ENCODE measurements at regions not wholly inside any gene's neighbourhood (a gene's known extent, or its start where the extent isn't known, plus 50 kb on each side); places are given as distances from the start of the nearest gene placed in this dataset.

DNA sequence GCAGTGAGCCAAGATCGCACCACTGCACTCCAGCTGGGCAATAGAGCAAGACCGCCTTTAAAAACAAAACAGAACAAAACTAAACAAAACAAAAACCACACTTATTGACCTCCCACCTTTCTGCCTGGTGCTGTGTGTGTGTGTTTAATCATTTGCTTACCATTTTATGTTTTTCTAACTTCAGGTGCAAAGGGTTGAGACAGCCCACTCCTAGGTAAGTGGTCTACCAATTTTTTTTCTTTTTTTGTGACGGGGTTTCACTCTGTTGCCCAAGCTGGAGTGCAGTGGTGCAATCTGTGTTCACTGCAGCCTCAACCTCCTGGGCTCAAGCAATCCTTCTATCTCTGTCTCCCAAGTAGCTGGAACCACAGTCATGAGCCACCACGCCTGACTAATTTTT, 65.8 kb downstream of the SALL1 start:
- no peak for DNase-seq (ENCODE audit: low read depth in 1 of 2, low spot score in 1 of 2)

DNA sequence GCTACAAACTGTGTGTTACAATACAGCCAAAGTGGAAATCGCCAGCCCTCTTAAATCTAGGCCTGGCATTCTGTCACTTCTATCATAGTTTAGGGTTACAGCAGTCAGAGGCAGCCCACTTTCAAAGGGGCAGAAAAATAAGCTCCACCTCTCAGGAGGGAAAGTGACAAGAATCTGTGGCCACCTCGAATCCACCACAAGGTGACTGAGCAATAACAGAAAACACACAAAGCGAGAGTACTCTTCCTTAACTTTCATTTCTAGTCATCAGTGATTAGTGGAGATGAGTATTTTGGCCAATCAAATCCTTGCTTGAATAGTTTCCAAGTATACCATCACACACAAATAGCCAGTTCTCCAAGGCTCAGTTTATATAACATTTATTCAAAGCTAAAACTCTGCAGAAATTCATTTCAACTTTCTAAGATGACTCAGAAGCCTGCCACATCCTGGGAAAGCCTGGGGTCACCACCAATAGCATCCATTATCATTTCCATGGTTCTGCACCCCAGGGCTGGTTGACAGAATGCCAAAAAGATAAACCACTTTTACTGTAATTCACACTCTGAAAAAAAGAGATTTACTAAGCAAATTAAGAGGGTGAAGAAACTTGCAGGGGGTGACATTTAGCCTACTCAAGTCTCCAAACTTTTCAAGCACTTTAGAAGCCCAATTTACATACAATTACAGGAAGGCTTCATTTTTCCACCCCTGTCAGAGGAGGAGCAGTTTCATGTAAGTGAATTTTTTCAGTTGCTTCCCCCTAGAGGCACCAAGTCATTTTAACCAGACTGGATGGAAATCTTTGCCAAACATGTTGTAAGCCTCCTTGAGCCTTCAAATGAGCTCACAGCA, 66.8 kb downstream of the SALL1 start:
- DNase-seq (ENCODE audit: low read depth in 1 of 2, low spot score in 1 of 2) = no peak

DNA sequence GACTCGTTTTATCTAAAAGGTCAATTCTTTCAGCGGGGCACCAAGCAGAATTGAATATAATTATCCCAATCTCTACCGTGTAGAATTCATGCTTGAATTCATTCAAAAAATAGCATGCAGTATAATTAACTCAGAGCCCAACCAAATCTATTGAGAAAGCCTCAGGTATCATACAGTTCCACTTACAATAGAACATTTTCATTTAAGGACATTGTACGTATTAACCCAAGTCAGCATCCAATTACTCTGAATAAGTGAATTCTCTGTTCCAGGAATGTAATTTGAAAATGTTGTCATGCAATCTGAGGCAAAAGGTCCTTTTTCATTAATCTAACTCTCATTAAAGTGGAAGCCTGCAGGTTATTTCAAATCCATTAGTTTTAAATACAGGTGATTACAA, 78.5 kb downstream of the SALL1 start:
- DNase-seq (ENCODE audit: low read depth in 1 of 2, low spot score in 1 of 2) = no peak

DNA sequence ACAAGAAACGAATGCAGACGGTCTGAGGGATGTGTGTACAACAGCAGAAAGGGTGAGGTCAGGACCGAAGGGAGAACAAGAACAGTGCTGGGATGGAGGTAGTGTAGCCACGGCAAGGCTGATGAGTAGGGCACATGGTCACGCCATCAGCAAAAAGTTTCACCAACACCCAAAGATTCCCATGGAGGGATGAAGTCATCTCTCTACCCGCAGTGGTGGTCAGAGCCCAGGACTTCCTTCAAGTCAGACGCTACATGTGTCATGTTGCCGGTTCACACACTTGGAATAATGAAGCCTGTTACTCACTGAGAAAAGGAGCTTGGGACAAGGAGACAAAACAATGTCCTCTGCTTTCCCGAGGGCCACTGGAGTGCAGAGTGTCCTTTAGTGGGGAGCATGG, 79.7 kb downstream of the SALL1 start:
- DNase-seq (ENCODE audit: low read depth in 1 of 2, low spot score in 1 of 2) = no peak

DNA sequence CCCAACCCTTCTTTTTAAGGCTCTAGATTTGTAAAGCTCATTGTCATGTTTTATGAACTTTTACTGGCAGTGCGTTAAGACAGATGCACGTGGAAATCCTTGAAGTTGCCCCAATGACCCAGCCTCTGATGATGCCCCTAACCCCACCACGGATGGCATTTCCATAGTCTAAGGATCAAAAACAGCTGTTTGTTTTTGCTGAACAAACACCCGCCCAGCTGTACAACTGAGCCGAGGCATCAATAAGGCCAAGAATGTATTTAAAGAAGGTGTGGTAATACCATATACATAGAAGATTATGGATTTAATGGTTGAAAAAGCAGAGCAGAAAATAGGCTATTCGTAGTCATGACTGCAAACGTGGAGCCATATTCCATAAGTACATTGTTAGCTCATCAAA, 83.7 kb downstream of the SALL1 start:
- DNase-seq (ENCODE audit: low read depth in 1 of 2, low spot score in 1 of 2) = no peak

DNA sequence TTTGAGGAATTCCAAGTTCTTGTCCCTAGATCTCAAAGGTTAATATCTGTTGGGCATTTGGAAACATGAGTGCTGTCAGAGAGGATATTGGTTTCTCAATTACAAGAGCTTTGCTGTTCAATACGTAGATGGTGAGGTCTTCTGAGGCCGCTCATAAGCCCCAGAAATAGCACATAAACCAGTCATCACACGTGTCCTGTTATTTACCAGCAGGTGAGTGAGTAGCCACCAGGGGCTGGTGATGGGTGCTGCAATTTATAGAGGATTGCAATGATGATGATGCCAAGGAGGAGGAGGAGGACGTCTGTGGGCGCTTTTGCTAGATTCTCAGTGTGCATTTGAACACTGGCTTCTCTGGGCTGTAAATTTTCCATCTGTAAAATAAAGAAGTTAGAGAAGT, 89.0 kb downstream of the SALL1 start:
- no peak for DNase-seq (ENCODE audit: low read depth in 1 of 2, low spot score in 1 of 2)

DNA sequence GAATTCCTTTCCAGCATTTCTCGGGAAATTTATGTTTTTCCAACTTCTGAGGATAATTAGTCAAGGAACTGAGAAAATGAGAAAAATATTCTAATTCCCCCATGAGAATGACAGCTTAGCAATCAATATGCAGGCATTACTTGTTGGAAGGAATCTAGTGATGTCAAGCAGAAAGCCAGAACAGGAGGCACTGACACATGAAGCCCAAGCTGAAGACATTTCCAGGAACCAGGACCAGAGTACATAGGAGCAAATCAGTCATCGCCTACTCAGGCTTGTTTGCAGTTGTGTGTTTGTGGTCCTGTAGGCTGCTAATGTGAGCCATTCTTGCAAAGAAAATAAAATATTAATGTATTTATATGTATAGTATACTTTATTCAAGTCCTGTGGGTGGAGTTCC, 89.7 kb downstream of the SALL1 start:
- no peak for DNase-seq (ENCODE audit: low read depth in 1 of 2, low spot score in 1 of 2)

DNA sequence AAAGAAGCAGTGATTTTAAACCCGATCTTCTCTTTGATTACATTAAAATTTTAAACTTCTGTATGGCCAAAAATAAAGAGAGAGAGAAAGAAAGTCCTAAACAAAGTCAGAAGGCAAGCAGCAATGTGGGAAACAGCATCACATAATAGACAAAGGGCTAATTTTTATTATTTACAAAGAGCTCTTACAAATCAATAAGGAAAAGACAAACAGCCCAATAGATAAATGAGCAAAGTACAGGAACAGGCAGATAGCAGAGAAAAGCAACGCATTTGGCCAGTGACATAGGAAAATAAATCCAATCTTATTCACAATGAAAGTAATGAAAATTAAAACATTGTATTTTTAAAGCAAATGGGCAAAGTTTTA, 93.1 kb downstream of the SALL1 start:
- DNase-seq (ENCODE audit: low read depth in 1 of 2, low spot score in 1 of 2) = no peak

DNA sequence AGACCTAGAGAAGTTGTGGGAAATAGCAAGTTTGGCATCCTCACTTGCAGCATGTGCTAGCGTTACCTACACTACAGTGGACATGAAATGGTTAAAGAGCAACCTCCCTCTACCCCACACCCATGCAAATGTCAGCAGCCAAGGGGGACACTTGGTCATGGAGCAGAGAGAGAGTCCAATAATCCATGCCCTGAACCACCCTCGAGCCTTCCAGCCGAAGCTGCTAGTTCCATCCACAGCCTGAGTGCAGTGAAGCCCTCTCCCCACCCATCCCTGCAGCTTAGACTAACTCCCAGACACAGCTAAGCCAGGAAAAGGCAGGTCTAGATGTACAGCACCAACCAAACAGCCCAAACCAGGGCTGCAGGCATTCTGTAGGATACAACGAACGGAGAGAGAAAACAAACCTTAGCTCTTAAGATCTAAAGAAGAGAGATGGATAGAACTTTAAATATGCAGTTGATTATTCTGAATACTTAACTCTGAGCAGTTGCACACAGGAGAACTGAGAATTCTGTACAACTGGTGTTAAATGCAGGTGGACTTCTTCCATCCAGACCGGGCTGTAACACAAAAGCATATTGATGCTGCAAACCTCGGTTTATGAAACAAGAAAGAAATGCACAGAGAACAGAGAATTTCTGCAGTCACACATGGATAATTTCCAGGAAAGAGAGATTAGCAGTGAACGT, 93.8 kb downstream of the SALL1 start:
- DNase-seq (ENCODE audit: low read depth in 1 of 2, low spot score in 1 of 2) = no peak

DNA sequence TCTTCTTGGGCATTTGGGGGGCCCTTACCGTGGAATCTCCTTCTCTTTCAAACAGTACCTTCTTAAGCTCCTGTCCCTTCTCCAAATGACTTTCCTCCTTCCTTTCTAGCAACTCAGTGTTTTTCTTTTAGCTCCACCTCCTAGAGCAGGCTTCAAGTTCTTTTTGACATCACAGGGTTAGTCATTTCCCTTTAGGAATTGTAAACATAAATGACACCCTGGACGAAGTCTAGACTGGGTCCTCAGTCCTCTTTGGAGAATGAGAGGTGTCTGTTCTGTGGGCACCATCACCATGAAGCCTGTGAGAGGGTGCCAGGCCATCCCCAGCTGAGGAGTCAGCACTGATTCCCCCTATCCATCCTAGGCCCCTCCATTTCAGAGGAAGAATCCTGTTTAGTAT, 94.7 kb downstream of the SALL1 start:
- no peak for DNase-seq (ENCODE audit: low read depth in 1 of 2, low spot score in 1 of 2)

DNA sequence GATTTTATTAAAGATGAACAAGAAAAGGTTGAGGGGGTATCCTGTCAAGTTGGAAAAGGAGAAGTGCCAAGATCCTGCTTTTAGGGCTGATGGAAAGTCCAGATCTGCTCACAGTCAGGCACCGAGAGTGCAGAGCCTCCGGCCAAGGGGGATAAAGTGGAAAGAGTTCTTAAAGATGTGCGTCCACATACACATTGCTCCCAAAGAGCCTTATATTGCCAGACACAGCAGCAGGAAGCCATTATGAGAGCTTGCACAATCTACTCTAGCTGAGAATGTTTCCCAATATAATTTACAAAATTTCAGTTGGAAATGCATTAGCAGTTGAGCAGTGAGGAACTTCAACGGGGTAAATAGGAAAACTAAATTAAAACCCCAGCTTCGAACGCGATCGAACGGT, 95.6 kb downstream of the SALL1 start:
- DNase-seq (ENCODE audit: low read depth in 1 of 2, low spot score in 1 of 2) = no peak

DNA sequence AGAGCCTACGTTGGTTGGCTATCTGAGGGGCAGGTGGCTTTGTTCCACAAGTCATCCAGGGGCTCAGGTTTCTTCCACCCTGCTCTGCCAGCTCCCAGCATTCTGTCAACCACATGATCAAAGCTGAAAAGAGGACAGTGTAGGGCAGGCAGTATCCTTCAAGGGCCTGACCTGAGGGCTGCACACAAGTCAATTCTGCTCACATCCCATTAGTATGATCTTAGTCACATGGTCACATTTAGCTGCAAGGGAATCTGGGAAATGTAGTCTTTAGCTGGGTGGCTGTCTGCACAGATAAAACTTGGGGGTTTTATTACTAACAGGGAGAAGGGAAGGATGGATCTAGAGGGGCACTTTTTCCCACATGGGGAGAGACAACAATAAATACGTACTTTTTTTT, 97.3 kb downstream of the SALL1 start:
- no peak for DNase-seq (ENCODE audit: low read depth in 1 of 2, low spot score in 1 of 2)

DNA sequence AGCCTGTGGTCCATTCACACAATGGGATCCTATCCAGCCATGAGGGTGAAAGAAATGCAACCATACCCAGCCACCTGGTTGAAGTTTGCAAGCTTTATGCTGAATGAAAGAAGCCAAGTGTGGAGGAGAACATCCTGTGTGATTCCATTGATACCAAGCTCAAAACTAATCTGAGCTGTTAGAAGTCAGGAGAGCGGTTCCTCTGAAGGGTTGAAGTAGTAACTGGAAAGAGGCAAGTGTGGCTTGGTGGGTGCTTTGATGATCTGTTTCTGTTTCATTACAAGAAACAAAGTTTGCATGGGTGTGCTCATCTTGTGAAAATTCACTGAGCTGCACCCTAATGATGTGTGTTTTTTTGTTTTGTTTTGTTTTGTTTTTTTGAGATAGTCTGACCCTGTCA, 99.4 kb downstream of the SALL1 start:
- no peak for DNase-seq (ENCODE audit: low read depth in 1 of 2, low spot score in 1 of 2)

DNA sequence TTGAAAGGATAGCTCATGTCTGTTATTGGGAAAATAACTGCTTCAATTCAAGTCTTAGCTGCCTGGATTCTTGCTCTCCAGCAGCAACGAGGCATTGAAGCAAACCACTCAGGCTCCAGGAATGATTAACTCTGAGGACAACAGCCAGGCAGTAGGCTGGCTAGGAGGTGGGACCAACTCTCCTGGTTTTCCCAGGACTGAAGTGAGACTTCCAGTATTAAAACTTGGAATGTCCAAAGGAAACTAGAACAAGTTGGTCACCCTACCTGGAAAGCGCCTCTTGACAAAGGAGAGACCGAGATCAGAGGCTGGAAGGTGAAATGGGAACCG, 100.7 kb downstream of the SALL1 start:
- DNase-seq (ENCODE audit: low read depth in 1 of 2, low spot score in 1 of 2) = no peak

DNA sequence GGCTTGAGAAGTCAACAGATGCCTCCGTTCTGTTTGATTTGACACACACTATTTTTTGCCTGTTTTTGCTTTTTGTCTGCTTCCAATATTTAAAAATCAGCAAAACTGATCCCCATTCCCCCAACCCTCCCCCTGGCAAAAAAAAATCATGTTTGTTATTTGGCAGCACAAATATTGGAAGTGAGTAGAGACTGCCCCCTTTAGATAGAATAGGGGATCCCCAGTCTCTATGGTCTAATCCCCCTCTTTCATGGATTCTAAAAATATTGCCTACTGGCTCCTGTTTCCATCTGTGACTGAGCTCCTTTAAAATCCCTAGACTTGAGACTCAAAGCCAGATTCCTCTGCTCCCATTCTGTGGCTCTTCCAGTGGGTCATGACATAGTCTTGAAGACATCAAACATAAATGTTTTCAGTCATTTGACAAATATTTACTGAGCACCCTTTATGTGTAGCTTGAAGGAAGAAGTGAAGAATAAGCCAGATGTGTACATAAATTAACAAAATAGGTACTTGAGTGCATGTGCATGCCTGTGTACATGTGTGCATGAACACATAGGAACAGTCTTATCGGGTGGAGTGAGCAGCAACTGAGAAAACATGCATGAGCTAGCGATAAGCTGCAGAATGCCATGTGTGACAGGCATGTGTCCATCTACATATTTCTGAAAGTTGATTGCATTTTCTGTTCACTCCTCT, 101.2 kb downstream of the SALL1 start:
- no peak for DNase-seq (ENCODE audit: low read depth in 1 of 2, low spot score in 1 of 2)

DNA sequence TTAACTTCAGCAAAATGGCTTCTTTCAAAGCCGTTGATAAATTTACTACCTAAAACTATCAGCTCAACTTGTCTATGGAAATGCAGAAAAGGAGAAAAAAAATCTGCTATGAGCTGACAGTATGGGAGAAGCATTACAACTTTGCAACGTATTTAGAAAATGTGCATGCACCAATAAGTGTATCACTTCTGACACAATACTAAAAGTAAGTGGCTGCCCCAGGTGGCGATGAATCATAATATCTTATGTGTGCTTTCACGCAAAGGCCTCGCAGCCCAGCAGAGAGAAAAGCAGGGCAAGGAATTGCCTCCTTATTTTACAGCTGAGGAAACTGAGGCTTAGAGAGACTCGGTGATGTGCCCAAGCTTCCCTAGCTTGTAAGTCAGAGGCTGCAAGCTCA, 101.8 kb downstream of the SALL1 start:
- DNase-seq (ENCODE audit: low read depth in 1 of 2, low spot score in 1 of 2) = no peak

DNA sequence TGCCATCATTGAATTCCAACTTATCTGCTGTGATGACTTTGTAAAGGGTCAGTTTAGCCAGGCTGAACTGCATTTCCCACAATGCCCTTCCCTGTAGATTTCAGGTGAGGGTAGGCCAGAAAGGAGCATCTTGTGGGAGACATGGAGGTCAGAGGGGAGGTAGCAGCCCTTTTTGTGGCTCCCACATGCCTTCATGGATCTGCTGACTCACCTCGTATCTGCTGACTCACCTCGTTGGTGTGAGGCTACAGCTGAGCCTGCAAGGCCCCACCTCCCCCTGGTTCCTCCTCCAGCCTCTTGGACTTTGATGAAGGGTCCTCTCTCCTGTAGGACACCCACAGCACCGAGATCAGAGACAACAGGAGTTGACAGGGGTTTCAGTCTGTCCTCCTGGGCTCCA, 102.5 kb downstream of the SALL1 start:
- no peak for DNase-seq (ENCODE audit: low read depth in 1 of 2, low spot score in 1 of 2)

DNA sequence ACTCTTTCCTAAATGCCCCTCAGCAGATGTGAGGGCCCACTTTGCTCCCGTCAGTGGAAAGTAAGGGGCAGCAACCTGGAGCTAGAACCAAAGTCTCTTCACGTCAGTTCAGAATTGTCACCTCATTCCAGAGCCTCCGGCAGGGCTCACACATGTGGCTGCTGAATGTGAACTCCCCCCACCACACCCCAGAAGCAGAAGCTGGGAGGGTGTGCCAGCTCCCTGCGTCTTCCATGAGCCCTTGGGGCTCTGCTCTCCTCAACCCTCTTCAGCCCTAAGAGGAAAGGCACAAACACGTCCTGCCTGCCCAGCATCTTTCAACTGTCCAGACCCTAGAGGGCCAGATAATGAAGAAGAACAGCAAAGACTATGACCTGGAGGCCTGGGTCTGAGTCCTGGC, 105.3 kb downstream of the SALL1 start:
- DNase-seq (ENCODE audit: low read depth in 1 of 2, low spot score in 1 of 2) = no peak

DNA sequence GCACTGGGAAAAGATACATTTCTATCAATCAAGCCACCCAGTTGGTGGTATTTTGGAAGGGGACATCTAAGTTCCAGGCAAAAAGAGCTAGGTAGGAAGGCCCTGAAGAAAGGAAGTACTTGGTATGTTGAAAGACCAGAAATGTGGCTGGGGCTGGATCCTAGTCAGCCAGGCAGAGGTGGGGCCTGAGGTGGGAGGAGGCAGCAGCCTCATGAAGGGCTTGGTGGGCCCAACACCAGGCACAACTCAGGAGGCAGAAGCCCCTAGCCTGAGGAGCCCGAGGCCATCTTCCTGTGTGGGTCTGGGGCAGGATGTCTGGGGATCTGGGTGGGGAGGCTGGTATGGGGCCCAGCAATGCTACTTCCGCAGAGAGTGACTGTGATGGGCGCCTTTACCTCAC, 105.9 kb downstream of the SALL1 start:
- no peak for DNase-seq (ENCODE audit: low read depth in 1 of 2, low spot score in 1 of 2)

DNA sequence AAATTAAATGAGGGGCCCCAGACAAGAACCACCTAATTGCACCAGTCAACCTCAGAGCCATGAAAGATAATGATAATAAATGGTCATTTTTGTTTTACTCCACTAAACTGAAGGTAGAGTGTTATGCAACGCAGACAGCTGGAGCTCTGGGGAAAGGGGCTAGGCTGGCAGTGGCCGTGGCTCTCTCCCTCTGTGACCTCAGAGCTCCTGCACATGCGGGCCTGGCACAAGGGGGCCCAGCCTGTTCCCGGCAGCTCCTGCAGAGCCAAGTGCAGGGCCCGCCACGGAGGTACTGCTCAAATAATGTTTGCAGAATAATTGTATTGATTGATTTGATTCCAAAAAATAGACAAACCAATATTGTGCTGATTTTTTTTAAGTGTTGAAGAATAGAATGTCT, 109.5 kb downstream of the SALL1 start:
- DNase-seq (ENCODE audit: low read depth in 1 of 2, low spot score in 1 of 2) = no peak

DNA sequence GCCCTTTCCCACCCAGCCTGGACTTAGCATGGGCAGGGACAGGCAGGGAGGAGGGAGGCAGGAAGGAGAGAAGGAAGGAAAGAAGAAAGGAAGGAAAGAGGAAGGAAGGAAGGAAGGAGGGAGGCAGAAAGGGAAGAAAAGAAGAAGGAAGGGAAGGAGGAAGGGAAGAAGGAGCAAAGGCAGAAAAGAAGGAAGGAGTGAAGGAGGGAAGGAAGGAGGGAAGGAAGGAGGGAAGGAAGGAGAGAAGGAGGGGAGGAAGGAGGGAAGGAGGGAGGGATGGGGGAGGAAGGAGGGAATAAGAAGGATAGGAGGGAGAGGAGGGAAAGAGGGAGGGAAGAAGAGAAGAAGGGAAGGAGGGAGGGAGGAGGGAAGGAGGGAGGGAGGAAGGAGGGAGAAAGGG, 110.4 kb downstream of the SALL1 start:
- no peak for DNase-seq (ENCODE audit: low read depth in 1 of 2, low spot score in 1 of 2)

DNA sequence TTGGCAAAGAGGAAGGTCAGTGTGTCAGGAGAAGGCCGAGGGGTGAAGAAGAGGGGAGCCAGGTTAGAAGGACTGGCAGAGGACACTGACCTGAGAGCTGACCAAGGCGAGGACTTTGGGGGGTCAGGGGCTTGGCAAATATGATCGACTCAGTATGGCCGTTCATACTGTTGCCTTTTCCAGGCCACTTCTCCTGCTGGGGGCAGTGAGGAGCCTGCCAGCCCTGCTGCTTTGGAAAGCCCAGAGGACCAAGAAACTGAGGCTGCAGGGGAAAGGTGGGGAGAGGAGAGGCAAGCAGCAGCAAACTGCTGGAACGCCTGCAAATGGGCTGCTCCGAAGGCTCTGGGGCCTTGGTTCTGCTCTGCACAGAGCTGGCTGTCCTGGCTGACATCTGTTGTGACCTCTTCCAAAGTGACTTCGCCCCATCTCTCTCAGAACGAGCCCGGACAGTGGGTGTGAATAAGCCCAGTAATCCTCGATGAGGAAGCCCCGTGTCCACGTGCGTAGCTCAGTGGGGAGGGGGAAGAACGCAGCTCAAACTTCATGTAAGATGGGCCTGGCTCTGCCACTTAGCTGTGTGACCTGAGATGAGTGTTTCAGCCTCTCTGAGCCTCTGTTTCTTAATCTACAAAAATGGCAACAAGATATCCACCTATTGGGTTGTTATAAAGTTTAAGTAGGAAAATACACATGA, 111.3 kb downstream of the SALL1 start:
- DNase-seq (ENCODE audit: low read depth in 1 of 2, low spot score in 1 of 2) = no peak

All from stimulated activated CD4-positive, alpha-beta T cell treated with anti-CD3 and anti-CD28 coated beads, Interleukin-15, amount 100 ng/mL, for 1 hour (primary cell).